GM18517 (cell line): ENCODE measurements at regions not wholly inside any gene's neighbourhood (a gene's known extent, or its start where the extent isn't known, plus 50 kb on each side); places are given as distances from the start of the nearest gene placed in this dataset.
"Not testable (repeated sequence)": the region's sequence is repeated elsewhere in the genome, so short reads cannot be mapped to it uniquely, and the experiment has no call there.

Experiments
- ATAC-seq: cut with Tn5 transposase; IDR thresholded peaks from one replicate; pipeline ENCODE4 v1.9.1; 2021; ENCODE audit warnings: mild to moderate bottlenecking, moderate library complexity; ENCODE audit not compliant: unreplicated experiment

GRCh38 chr15:45863881-45864580, 229.2 kb downstream of the SQOR start:
- ATAC-seq, result no peak

- no peak for ATAC-seq
These were observed 231.8 kb downstream of the SQOR start for GRCh38 chr15:45866616-45867015.

- no peak for ATAC-seq
These were observed 232.5 kb downstream of the SQOR start for GRCh38 chr15:45867281-45867680.

GRCh38 chr15:45868109-45868691, 233.4 kb downstream of the SQOR start:
- no peak for ATAC-seq

- no peak for ATAC-seq
These were observed 234.3 kb downstream of the SQOR start for GRCh38 chr15:45869034-45869668.

- ATAC-seq, result no peak
These were observed 236.5 kb downstream of the SQOR start for GRCh38 chr15:45871121-45871855.

GRCh38 chr15:45873781-45874180, 239.0 kb downstream of the SQOR start:
- no peak for ATAC-seq

GRCh38 chr15:45874566-45874965, 239.7 kb downstream of the SQOR start:
- ATAC-seq, result not testable (repeated sequence)

- no peak for ATAC-seq
These were observed 249.5 kb downstream of the SQOR start for GRCh38 chr15:45884289-45884688.

GRCh38 chr15:45884755-45885445, 250.1 kb downstream of the SQOR start:
- no peak for ATAC-seq

GRCh38 chr15:45885801-45886200, 251.0 kb downstream of the SQOR start:
- ATAC-seq, result no peak

GRCh38 chr15:45891766-45892165, 256.9 kb downstream of the SQOR start:
- no peak for ATAC-seq

- no peak for ATAC-seq
These were observed 257.4 kb downstream of the SQOR start for GRCh38 chr15:45892182-45892581.

- no peak for ATAC-seq
These were observed 268.5 kb downstream of the SQOR start for GRCh38 chr15:45903283-45903682.

- no peak for ATAC-seq
These were observed 269.2 kb downstream of the SQOR start for GRCh38 chr15:45904019-45904418.

- no peak for ATAC-seq
These were observed 271.4 kb downstream of the SQOR start for GRCh38 chr15:45906230-45906629.

- no peak for ATAC-seq
These were observed 275.8 kb downstream of the SQOR start for GRCh38 chr15:45910671-45911070.

GRCh38 chr15:45913451-45913850, 278.6 kb downstream of the SQOR start:
- no peak for ATAC-seq

- no peak for ATAC-seq
These were observed 279.6 kb downstream of the SQOR start for GRCh38 chr15:45914425-45914824.

GRCh38 chr15:45918839-45919238, 284.0 kb downstream of the SQOR start:
- no peak for ATAC-seq

GRCh38 chr15:45919806-45920205, 285.0 kb downstream of the SQOR start:
- no peak for ATAC-seq
